ENCODE measurements at regions not wholly inside any gene's neighbourhood (a gene's known extent, or its start where the extent isn't known, plus 50 kb on each side); places are given as distances from the start of the nearest gene placed in this dataset.

GRCh38 chr18:35852786-35853185, 119.7 kb upstream of the RMP24 start:
- no peak for TF ChIP-seq GLIS3 (CRISPR knock-in tag; IDR thresholded peaks at IDR 0.05)
- TF ChIP-seq RARB (CRISPR knock-in tag; IDR thresholded peaks at IDR 0.05): no peak
- TF ChIP-seq BACH2 (CRISPR knock-in tag; IDR thresholded peaks at IDR 0.05; ENCODE audit: borderline replicate concordance): no peak
- TF ChIP-seq TSHZ2 (CRISPR knock-in tag; IDR thresholded peaks at IDR 0.05): no peak
- no peak for TF ChIP-seq OSR1 (CRISPR knock-in tag; IDR thresholded peaks at IDR 0.05)
- no peak for TF ChIP-seq ARNTL (CRISPR knock-in tag; IDR thresholded peaks at IDR 0.05; ENCODE audit: borderline replicate concordance, low read depth)
- no peak for TF ChIP-seq ZC3H10 (CRISPR knock-in tag; IDR thresholded peaks at IDR 0.05)
- TF ChIP-seq ZNF8 (CRISPR knock-in tag; IDR thresholded peaks at IDR 0.05): no peak
- TF ChIP-seq ZNF70 (CRISPR knock-in tag; IDR thresholded peaks at IDR 0.05): no peak
- TF ChIP-seq TCF4 (CRISPR knock-in tag; IDR thresholded peaks at IDR 0.05; ENCODE audit: borderline replicate concordance): no peak
- no peak for TF ChIP-seq CSDC2 (CRISPR knock-in tag; IDR thresholded peaks at IDR 0.05)
- TF ChIP-seq POU6F1 (CRISPR knock-in tag; IDR thresholded peaks at IDR 0.05; ENCODE audit: borderline replicate concordance, low read depth): no peak
- ATAC-seq: no peak

- no peak for TF ChIP-seq POU6F1 (CRISPR knock-in tag; IDR thresholded peaks at IDR 0.05; ENCODE audit: borderline replicate concordance, low read depth)
- no peak for TF ChIP-seq RARB (CRISPR knock-in tag; IDR thresholded peaks at IDR 0.05)
- TF ChIP-seq CSDC2 (CRISPR knock-in tag; IDR thresholded peaks at IDR 0.05): no peak
- no peak for TF ChIP-seq CSRNP3 (CRISPR knock-in tag; IDR thresholded peaks at IDR 0.05)
- no peak for TF ChIP-seq TCF4 (CRISPR knock-in tag; IDR thresholded peaks at IDR 0.05; ENCODE audit: borderline replicate concordance)
- TF ChIP-seq ZFP30 (CRISPR knock-in tag; IDR thresholded peaks at IDR 0.05): no peak
- no peak for TF ChIP-seq SNAI2 (CRISPR knock-in tag; IDR thresholded peaks at IDR 0.05)
- TF ChIP-seq ARNTL (CRISPR knock-in tag; IDR thresholded peaks at IDR 0.05; ENCODE audit: borderline replicate concordance, low read depth): no peak
- no peak for TF ChIP-seq ESRRG (CRISPR knock-in tag; IDR thresholded peaks at IDR 0.05)
- TF ChIP-seq GLIS3 (CRISPR knock-in tag; IDR thresholded peaks at IDR 0.05): no peak
- TF ChIP-seq ISL1 (CRISPR knock-in tag; IDR thresholded peaks at IDR 0.05): no peak
- TF ChIP-seq ZNF70 (CRISPR knock-in tag; IDR thresholded peaks at IDR 0.05): no peak
- no peak for TF ChIP-seq TSHZ2 (CRISPR knock-in tag; IDR thresholded peaks at IDR 0.05)
- TF ChIP-seq PATZ1 (CRISPR knock-in tag; IDR thresholded peaks at IDR 0.05; ENCODE audit: borderline replicate concordance): no peak
- TF ChIP-seq ZC3H10 (CRISPR knock-in tag; IDR thresholded peaks at IDR 0.05): no peak
- no peak for TF ChIP-seq ZNF565 (CRISPR knock-in tag; conservative IDR thresholded peaks at IDR 0.05; ENCODE audit: low read depth)
- TF ChIP-seq TOX (CRISPR knock-in tag; IDR thresholded peaks at IDR 0.05; ENCODE audit: borderline replicate concordance): no peak
- TF ChIP-seq BACH2 (CRISPR knock-in tag; IDR thresholded peaks at IDR 0.05; ENCODE audit: borderline replicate concordance): no peak
- TF ChIP-seq ZNF8 (CRISPR knock-in tag; IDR thresholded peaks at IDR 0.05): no peak
Measured at GRCh38 chr18:35854095-35854494, 118.4 kb upstream of the RMP24 start.

More at GRCh38 chr18:35854095-35854494, 118.4 kb upstream of the RMP24 start:
- no peak for ATAC-seq

Data from SK-N-SH treated with all-trans-retinoic acid at 6 μM for 48 hours (cell line).